T-helper 1 cell treated with Interleukin-12 subunit alpha and Interleukin-12 subunit beta and Interleukin-4 antibody, amounts not matched to agents 30 μg/mL and 1 μg/mL, for 36 hours (primary cell): ENCODE measurements at regions not wholly inside any gene's neighbourhood (a gene's known extent, or its start where the extent isn't known, plus 50 kb on each side); places are given as distances from the start of the nearest gene placed in this dataset.

Experiments
- H3K27ac Mint-ChIP-seq: one replicate; pipeline ENCODE4 v1.8.0; 2021; ENCODE audit warnings: mild to moderate bottlenecking, mixed read lengths
- H3K27me3 Mint-ChIP-seq: one replicate; pipeline ENCODE4 v1.8.0; 2021; ENCODE audit warnings: low read depth, mixed read lengths
- H3K36me3 Mint-ChIP-seq: one replicate; pipeline ENCODE4 v1.8.0; 2021; ENCODE audit warnings: low read depth, mixed read lengths
- H3K4me1 Mint-ChIP-seq: one replicate; pipeline ENCODE4 v1.8.0; 2021; ENCODE audit warnings: low read depth, mixed read lengths
- H3K4me3 Mint-ChIP-seq: one replicate; pipeline ENCODE4 v1.8.0; 2021; ENCODE audit warnings: mild to moderate bottlenecking, moderate library complexity, mixed read lengths
- H3K9me3 Mint-ChIP-seq: one replicate; pipeline ENCODE4 v1.8.0; 2021; ENCODE audit warnings: mixed read lengths

GRCh38 chr21:39094847-39095579 is 88.2 kb downstream of the PSMG1 start:
- Mint-ChIP-seq H3K9me3 (no peaks in the 10 kb centered on the region), H3K4me1 (no peaks in the 10 kb centered on the region), H3K36me3 (no peaks in the 10 kb centered on the region), H3K4me3 (no peak overlapping the region), H3K27ac (no peak overlapping the region), H3K27me3 (no peaks in the 10 kb centered on the region)

GRCh38 chr21:39094087-39094780 is 89.0 kb downstream of the PSMG1 start:
- Mint-ChIP-seq H3K27me3 (no peaks in the 10 kb centered on the region), H3K27ac (no peak overlapping the region), H3K4me3 (no peak overlapping the region), H3K36me3 (no peaks in the 10 kb centered on the region), H3K9me3 (no peaks in the 10 kb centered on the region), H3K4me1 (no peaks in the 10 kb centered on the region)

GRCh38 chr21:39093526-39093925 is 89.7 kb downstream of the PSMG1 start:
- H3K9me3 Mint-ChIP-seq: no peaks in the 10 kb centered on the region
- H3K27me3 Mint-ChIP-seq: no peaks in the 10 kb centered on the region
- H3K4me1 Mint-ChIP-seq: no peaks in the 10 kb centered on the region
- no peaks in the 10 kb centered on the region for H3K36me3 Mint-ChIP-seq
- H3K4me3 Mint-ChIP-seq: no peak overlapping the region
- H3K27ac Mint-ChIP-seq: no peak overlapping the region

GRCh38 chr21:39088831-39089380 is 94.3 kb downstream of the PSMG1 start:
- H3K4me3 Mint-ChIP-seq: no peak overlapping the region
- no peak overlapping the region for H3K27ac Mint-ChIP-seq
- no peaks in the 10 kb centered on the region for H3K4me1 Mint-ChIP-seq
- H3K9me3 Mint-ChIP-seq: no peaks in the 10 kb centered on the region
- H3K36me3 Mint-ChIP-seq: no peaks in the 10 kb centered on the region
- H3K27me3 Mint-ChIP-seq: no peaks in the 10 kb centered on the region

GRCh38 chr21:39088031-39088370 is 95.2 kb downstream of the PSMG1 start:
- H3K9me3 Mint-ChIP-seq: no peaks in the 10 kb centered on the region
- H3K36me3 Mint-ChIP-seq: no peaks in the 10 kb centered on the region
- no peaks in the 10 kb centered on the region for H3K4me1 Mint-ChIP-seq
- no peak overlapping the region for H3K4me3 Mint-ChIP-seq
- no peaks in the 10 kb centered on the region for H3K27me3 Mint-ChIP-seq
- H3K27ac Mint-ChIP-seq: no peak overlapping the region

- no peaks in the 10 kb centered on the region for H3K4me1 Mint-ChIP-seq
- no peaks in the 10 kb centered on the region for H3K36me3 Mint-ChIP-seq
- no peak overlapping the region for H3K4me3 Mint-ChIP-seq
- H3K9me3 Mint-ChIP-seq: no peaks in the 10 kb centered on the region
- H3K27me3 Mint-ChIP-seq: no peaks in the 10 kb centered on the region
- H3K27ac Mint-ChIP-seq: no peak overlapping the region
These were observed 95.8 kb downstream of the PSMG1 start for GRCh38 chr21:39087238-39088030.

- no peaks in the 10 kb centered on the region for H3K27me3 Mint-ChIP-seq
- H3K4me1 Mint-ChIP-seq: no peaks in the 10 kb centered on the region
- no peak overlapping the region for H3K4me3 Mint-ChIP-seq
- no peak overlapping the region for H3K27ac Mint-ChIP-seq
- no peaks in the 10 kb centered on the region for H3K9me3 Mint-ChIP-seq
- no peaks in the 10 kb centered on the region for H3K36me3 Mint-ChIP-seq
These were observed 96.7 kb downstream of the PSMG1 start for GRCh38 chr21:39086547-39086946.

GRCh38 chr21:39085843-39086405 is 97.3 kb downstream of the PSMG1 start:
- H3K27ac Mint-ChIP-seq: no peak overlapping the region
- no peaks in the 10 kb centered on the region for H3K9me3 Mint-ChIP-seq
- H3K4me3 Mint-ChIP-seq: no peak overlapping the region
- H3K27me3 Mint-ChIP-seq: no peaks in the 10 kb centered on the region
- no peaks in the 10 kb centered on the region for H3K4me1 Mint-ChIP-seq
- no peaks in the 10 kb centered on the region for H3K36me3 Mint-ChIP-seq

- H3K9me3 Mint-ChIP-seq: no peaks in the 10 kb centered on the region
- no peaks in the 10 kb centered on the region for H3K27me3 Mint-ChIP-seq
- H3K36me3 Mint-ChIP-seq: no peaks in the 10 kb centered on the region
- H3K27ac Mint-ChIP-seq: no peak overlapping the region
- H3K4me1 Mint-ChIP-seq: no peaks in the 10 kb centered on the region
- no peak overlapping the region for H3K4me3 Mint-ChIP-seq
These were observed 98.1 kb downstream of the PSMG1 start for GRCh38 chr21:39084979-39085729.

- Mint-ChIP-seq H3K4me3 (no peak overlapping the region), H3K4me1 (no peaks in the 10 kb centered on the region), H3K27me3 (no peaks in the 10 kb centered on the region), H3K27ac (no peak overlapping the region), H3K9me3 (no peaks in the 10 kb centered on the region), H3K36me3 (no peaks in the 10 kb centered on the region)
These were observed 99.2 kb downstream of the PSMG1 start for GRCh38 chr21:39084073-39084472.

- Mint-ChIP-seq H3K36me3 (no peaks in the 10 kb centered on the region), H3K4me3 (no peak overlapping the region), H3K27ac (no peak overlapping the region), H3K27me3 (no peaks in the 10 kb centered on the region), H3K9me3 (no peaks in the 10 kb centered on the region), H3K4me1 (no peaks in the 10 kb centered on the region)
These were observed 99.8 kb downstream of the PSMG1 start for GRCh38 chr21:39083377-39084008.

GRCh38 chr21:39082656-39083376 is 100.4 kb downstream of the PSMG1 start:
- Mint-ChIP-seq H3K9me3 (no peaks in the 10 kb centered on the region), H3K27ac (no peak overlapping the region), H3K4me1 (no peaks in the 10 kb centered on the region), H3K4me3 (no peak overlapping the region), H3K27me3 (no peaks in the 10 kb centered on the region), H3K36me3 (no peaks in the 10 kb centered on the region)

- no peaks in the 10 kb centered on the region for H3K9me3 Mint-ChIP-seq
- no peaks in the 10 kb centered on the region for H3K4me1 Mint-ChIP-seq
- no peaks in the 10 kb centered on the region for H3K27me3 Mint-ChIP-seq
- H3K4me3 Mint-ChIP-seq: no peak overlapping the region
- no peak overlapping the region for H3K27ac Mint-ChIP-seq
- H3K36me3 Mint-ChIP-seq: no peaks in the 10 kb centered on the region
These were observed 102.9 kb downstream of the PSMG1 start for GRCh38 chr21:39080366-39080765.
